ENCODE measurements at regions not wholly inside any gene's neighbourhood (a gene's known extent, or its start where the extent isn't known, plus 50 kb on each side); places are given as distances from the start of the nearest gene placed in this dataset.

GRCh38 chr11:70895366-70895670, 357.1 kb downstream of the SHANK2 start:
- no peak for TF ChIP-seq CTCF (IDR thresholded peaks at IDR 0.05)
- no peak for TF ChIP-seq EZH2 (IDR thresholded peaks at IDR 0.05)
- TF ChIP-seq EZH2phosphoT487 (IDR thresholded peaks at IDR 0.05), result no peak

Data from neural progenitor cell (in vitro differentiated cells).